ENCODE measurements at regions not wholly inside any gene's neighbourhood (a gene's known extent, or its start where the extent isn't known, plus 50 kb on each side); places are given as distances from the start of the nearest gene placed in this dataset.

DNA sequence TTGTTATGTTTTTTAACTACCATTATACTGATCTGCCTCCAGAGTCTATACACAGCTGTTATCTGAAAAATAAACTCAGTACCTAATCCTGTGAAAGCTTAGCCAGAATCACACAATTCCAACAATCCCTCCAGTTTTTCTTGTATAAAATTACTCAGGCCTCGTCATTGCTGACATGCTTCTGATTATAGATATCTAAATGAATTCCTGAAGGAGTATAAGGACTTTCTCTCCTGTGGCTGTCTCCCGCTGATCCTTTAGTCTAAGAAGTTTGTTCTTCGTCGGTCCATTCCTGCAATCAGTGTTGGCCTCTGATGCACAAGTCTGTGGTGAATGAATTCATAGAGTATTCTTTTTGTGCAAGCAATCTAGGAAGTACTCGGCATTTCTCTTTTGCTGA, 288.9 kb upstream of the SEMA3C start:
- Histone ChIP-seq H3K9me3 (ENCODE audit: control insufficient read depth, insufficient read depth, low read depth, low read length) (no peaks in the 10 kb centered on the region), H3K9ac (ENCODE audit: low read length) (no peak overlapping the region), H3K4me1 (ENCODE audit: control insufficient read depth, insufficient read depth, low read length) (no peaks in the 10 kb centered on the region), H3K27ac (ENCODE audit: low read depth, low read length) (no peak overlapping the region), H3K27me3 (ENCODE audit: control insufficient read depth, insufficient read depth, low read length) (no peaks in the 10 kb centered on the region), H3K36me3 (ENCODE audit: control insufficient read depth, insufficient read depth, low read length) (no peaks in the 10 kb centered on the region), H3K4me3 (ENCODE audit: low read depth, low read length) (no peak overlapping the region)

DNA sequence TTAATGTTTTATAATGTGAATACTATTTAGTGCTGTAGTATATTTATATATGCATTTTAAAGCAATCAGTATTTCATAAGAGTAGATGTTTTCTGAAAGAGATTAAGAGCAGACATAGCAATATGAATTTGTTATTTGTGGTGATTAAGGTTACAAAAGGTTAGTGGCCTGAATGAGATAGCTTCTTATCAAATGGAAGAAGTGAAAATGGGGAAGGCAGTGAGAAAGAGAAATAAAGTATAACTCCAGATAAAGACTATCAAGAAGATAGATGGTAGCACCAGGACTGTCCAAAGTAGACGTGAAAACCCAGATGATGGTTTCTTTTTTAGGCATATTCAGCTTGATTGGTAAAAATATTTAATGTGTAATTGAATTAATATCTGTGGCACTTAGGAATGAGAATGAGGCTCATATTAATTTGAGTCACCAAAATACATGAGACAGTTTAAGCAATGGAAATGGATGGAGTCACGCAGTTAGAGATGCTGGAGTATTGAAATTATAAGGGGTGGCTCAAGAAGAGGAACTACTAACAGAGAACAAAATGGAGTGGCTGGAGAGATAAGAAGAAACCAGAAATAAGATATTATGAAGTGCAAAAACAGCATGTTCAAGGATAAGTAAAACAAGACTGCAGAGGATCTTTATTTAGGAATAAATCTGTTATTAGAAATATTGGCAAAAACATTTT, 288.0 kb upstream of the SEMA3C start:
- no peak overlapping the region for H3K27ac ChIP-seq (ENCODE audit: low read depth, low read length)

DNA sequence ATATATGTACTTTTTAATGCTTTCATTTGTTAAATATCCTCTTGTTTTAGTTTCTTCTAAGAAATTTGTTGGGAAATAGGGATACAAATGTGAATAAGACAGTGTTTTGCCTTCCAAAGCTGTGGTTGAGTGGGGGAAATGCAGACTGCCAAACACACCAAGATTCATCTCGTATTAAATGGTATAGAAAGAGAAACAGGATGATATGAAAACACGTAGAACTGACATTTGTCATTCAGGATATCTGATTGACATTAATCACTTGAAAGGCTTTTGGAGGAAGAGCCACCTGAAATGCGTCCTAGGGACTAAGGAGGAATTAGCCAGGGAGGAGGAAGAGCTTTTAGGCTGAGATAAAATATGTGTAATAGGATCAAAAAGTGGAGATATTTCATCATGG, 287.4 kb upstream of the SEMA3C start:
- no peak overlapping the region for H3K9ac ChIP-seq (ENCODE audit: low read length)
- H3K36me3 ChIP-seq (ENCODE audit: control insufficient read depth, insufficient read depth, low read length): no peaks in the 10 kb centered on the region
- no peak overlapping the region for H3K27ac ChIP-seq (ENCODE audit: low read depth, low read length)
- H3K4me3 ChIP-seq (ENCODE audit: low read depth, low read length): no peak overlapping the region
- H3K4me1 ChIP-seq (ENCODE audit: control insufficient read depth, insufficient read depth, low read length): no peaks in the 10 kb centered on the region
- no peaks in the 10 kb centered on the region for H3K27me3 ChIP-seq (ENCODE audit: control insufficient read depth, insufficient read depth, low read length)
- H3K9me3 ChIP-seq (ENCODE audit: control insufficient read depth, insufficient read depth, low read depth, low read length): no peaks in the 10 kb centered on the region

More for the DNA sequence above, 288.0 kb upstream of the SEMA3C start:
- Histone ChIP-seq H3K4me1 (ENCODE audit: control insufficient read depth, insufficient read depth, low read length) (no peaks in the 10 kb centered on the region), H3K9ac (ENCODE audit: low read length) (no peak overlapping the region), H3K9me3 (ENCODE audit: control insufficient read depth, insufficient read depth, low read depth, low read length) (no peaks in the 10 kb centered on the region), H3K4me3 (ENCODE audit: low read depth, low read length) (no peak overlapping the region), H3K27me3 (ENCODE audit: control insufficient read depth, insufficient read depth, low read length) (no peaks in the 10 kb centered on the region), H3K36me3 (ENCODE audit: control insufficient read depth, insufficient read depth, low read length) (no peaks in the 10 kb centered on the region)

DNA sequence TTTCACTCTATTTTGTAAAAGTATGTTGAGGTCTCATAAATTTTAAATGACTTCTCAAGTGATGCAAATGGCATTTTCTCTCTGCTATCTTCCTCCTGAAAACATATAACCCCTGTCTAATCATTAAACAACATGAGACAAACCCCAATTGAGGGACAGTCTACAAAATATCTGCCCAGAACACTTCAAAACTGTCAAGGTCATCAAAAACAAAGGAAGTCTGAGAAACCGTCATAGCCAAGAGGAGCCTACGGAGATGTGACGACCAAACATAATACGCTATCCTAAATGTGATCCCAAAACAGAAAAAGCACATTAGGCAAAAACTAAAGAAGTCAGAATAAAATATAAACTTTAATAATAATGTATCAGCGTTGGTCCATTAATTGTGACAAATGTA, 282.3 kb upstream of the SEMA3C start:
- Histone ChIP-seq H3K36me3 (ENCODE audit: control insufficient read depth, insufficient read depth, low read length) (no peaks in the 10 kb centered on the region), H3K27ac (ENCODE audit: low read depth, low read length) (no peak overlapping the region), H3K9ac (ENCODE audit: low read length) (no peak overlapping the region), H3K9me3 (ENCODE audit: control insufficient read depth, insufficient read depth, low read depth, low read length) (no peaks in the 10 kb centered on the region), H3K4me1 (ENCODE audit: control insufficient read depth, insufficient read depth, low read length) (no peaks in the 10 kb centered on the region), H3K4me3 (ENCODE audit: low read depth, low read length) (no peak overlapping the region), H3K27me3 (ENCODE audit: control insufficient read depth, insufficient read depth, low read length) (no peaks in the 10 kb centered on the region)

DNA sequence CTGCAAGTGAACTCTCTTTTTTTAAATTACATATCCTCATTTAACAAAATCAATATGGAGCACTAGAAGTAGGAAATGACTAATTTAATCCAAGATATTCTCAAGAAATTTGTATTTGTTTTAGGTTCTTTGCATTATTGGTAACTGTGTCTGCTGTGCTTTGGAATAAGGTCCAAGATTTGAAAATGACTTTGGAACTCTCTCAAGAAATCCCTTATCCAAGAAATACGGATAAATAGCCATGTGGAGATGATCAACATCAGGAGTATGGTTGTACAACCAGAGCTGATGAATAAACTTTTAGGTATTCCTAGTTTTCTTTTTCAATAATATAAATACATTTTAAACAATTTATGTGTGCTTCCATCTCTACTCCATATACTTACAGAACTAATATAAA, 279.9 kb upstream of the SEMA3C start:
- no peak overlapping the region for H3K4me3 ChIP-seq (ENCODE audit: low read depth, low read length)
- H3K9me3 ChIP-seq (ENCODE audit: control insufficient read depth, insufficient read depth, low read depth, low read length): no peaks in the 10 kb centered on the region
- no peak overlapping the region for H3K9ac ChIP-seq (ENCODE audit: low read length)
- H3K27ac ChIP-seq (ENCODE audit: low read depth, low read length): no peak overlapping the region
- no peaks in the 10 kb centered on the region for H3K36me3 ChIP-seq (ENCODE audit: control insufficient read depth, insufficient read depth, low read length)
- no peaks in the 10 kb centered on the region for H3K4me1 ChIP-seq (ENCODE audit: control insufficient read depth, insufficient read depth, low read length)
- H3K27me3 ChIP-seq (ENCODE audit: control insufficient read depth, insufficient read depth, low read length): no peaks in the 10 kb centered on the region

DNA sequence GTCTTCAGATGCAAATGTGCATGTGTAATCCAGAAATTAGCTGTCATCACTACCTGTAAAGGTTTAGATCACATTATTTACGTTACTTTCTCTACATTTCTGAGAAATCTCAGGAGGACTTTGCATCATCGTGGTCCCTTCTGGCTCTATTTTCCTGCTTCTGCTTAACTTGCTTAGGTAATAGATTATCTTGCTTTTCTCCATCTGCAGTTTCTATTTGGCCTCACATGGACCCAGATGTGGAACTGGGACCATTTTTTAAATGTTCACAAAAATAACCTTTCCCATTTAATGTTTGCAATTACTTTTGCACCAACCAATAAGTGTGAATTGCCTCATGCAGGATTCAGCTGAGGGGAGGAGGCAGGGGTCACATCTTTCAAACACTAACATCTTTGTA, 278.4 kb upstream of the SEMA3C start:
- no peak overlapping the region for H3K9ac ChIP-seq (ENCODE audit: low read length)
- no peaks in the 10 kb centered on the region for H3K4me1 ChIP-seq (ENCODE audit: control insufficient read depth, insufficient read depth, low read length)
- no peaks in the 10 kb centered on the region for H3K27me3 ChIP-seq (ENCODE audit: control insufficient read depth, insufficient read depth, low read length)
- H3K27ac ChIP-seq (ENCODE audit: low read depth, low read length): no peak overlapping the region
- no peaks in the 10 kb centered on the region for H3K9me3 ChIP-seq (ENCODE audit: control insufficient read depth, insufficient read depth, low read depth, low read length)
- no peaks in the 10 kb centered on the region for H3K36me3 ChIP-seq (ENCODE audit: control insufficient read depth, insufficient read depth, low read length)
- no peak overlapping the region for H3K4me3 ChIP-seq (ENCODE audit: low read depth, low read length)

DNA sequence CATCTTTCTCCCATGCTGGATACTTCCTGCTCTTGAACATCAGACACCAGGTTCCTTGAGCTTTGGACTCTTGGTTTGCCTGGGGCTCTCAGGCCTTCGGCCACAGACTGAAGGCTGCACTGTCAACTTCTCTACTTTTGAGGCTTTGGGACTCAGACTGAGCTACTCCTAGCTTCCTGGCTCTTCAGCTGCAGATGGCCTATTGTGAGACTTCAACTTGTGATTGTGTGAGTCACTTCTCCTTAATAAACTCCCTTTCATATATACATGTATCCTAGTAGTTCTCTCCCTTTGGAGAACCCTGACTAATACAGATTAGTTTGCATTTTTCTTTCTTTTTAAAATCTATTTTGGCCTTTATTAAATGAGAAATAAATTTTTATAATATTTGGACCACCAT, 276.2 kb upstream of the SEMA3C start:
- Histone ChIP-seq H3K4me3 (ENCODE audit: low read depth, low read length) (no peak overlapping the region), H3K36me3 (ENCODE audit: control insufficient read depth, insufficient read depth, low read length) (no peaks in the 10 kb centered on the region), H3K9me3 (ENCODE audit: control insufficient read depth, insufficient read depth, low read depth, low read length) (no peaks in the 10 kb centered on the region), H3K27me3 (ENCODE audit: control insufficient read depth, insufficient read depth, low read length) (no peaks in the 10 kb centered on the region), H3K9ac (ENCODE audit: low read length) (no peak overlapping the region), H3K27ac (ENCODE audit: low read depth, low read length) (no peak overlapping the region), H3K4me1 (ENCODE audit: control insufficient read depth, insufficient read depth, low read length) (no peaks in the 10 kb centered on the region)

DNA sequence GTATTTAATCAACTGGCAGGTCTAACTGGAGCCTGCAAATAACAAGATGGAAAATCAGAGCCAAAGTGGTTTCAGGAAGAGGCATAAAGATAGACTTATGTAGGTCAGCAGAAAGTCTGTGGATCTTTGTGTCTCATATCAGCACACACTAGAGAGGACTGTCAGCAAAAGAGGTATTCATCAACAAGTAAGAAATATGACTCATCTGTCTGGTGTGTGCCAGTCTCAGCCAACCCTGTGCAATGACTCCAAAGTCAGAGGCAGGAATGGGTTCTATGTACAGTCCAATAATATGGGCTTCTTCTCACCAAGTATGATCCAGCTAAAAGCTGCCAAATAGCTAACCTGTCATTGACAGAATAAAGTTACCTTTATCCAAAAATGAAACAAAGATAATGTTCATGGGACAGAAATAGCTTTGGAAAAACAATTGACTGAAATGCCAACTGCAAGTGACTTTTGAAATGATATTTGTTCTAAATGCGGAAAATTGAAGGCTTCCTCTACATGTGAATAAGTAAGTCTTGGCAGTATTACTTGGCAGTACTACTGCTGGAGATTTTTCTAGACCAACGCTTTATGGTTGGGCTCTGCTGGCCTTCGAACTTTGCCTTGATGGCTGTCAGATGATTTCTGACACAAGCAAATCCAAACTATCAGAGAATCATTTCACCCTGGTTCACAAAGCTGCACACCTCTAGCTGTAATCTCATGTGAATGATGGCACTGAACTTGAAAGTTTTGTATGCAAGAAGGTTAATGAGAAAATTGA, 272.3 kb upstream of the SEMA3C start:
- Histone ChIP-seq H3K9me3 (ENCODE audit: control insufficient read depth, insufficient read depth, low read depth, low read length) (no peaks in the 10 kb centered on the region), H3K36me3 (ENCODE audit: control insufficient read depth, insufficient read depth, low read length) (no peaks in the 10 kb centered on the region), H3K27ac (ENCODE audit: low read depth, low read length) (no peak overlapping the region), H3K27me3 (ENCODE audit: control insufficient read depth, insufficient read depth, low read length) (no peaks in the 10 kb centered on the region), H3K4me1 (ENCODE audit: control insufficient read depth, insufficient read depth, low read length) (no peaks in the 10 kb centered on the region), H3K4me3 (ENCODE audit: low read depth, low read length) (no peak overlapping the region), H3K9ac (ENCODE audit: low read length) (no peak overlapping the region)

DNA sequence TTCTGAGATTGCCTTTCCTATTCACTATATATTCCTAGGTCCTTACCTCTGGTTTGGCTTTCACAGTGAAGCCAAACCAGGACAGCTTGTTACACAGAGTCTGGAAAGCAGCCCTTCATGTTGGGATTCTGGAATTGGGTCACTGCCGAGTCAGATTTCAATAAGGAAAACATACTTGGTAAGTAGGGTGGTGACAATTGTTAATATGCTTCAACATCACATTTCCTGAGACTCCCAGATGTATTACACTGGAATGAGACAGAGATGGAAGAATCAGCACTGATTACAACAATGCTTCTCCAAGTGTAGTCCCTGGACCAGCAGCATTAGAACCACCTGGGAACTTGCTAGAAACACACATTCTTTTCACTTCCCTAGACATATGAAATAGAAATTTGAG, 268.9 kb upstream of the SEMA3C start:
- no peaks in the 10 kb centered on the region for H3K36me3 ChIP-seq (ENCODE audit: control insufficient read depth, insufficient read depth, low read length)
- H3K27me3 ChIP-seq (ENCODE audit: control insufficient read depth, insufficient read depth, low read length): no peaks in the 10 kb centered on the region
- no peak overlapping the region for H3K27ac ChIP-seq (ENCODE audit: low read depth, low read length)
- no peaks in the 10 kb centered on the region for H3K9me3 ChIP-seq (ENCODE audit: control insufficient read depth, insufficient read depth, low read depth, low read length)
- no peak overlapping the region for H3K4me3 ChIP-seq (ENCODE audit: low read depth, low read length)
- no peak overlapping the region for H3K9ac ChIP-seq (ENCODE audit: low read length)
- no peaks in the 10 kb centered on the region for H3K4me1 ChIP-seq (ENCODE audit: control insufficient read depth, insufficient read depth, low read length)

DNA sequence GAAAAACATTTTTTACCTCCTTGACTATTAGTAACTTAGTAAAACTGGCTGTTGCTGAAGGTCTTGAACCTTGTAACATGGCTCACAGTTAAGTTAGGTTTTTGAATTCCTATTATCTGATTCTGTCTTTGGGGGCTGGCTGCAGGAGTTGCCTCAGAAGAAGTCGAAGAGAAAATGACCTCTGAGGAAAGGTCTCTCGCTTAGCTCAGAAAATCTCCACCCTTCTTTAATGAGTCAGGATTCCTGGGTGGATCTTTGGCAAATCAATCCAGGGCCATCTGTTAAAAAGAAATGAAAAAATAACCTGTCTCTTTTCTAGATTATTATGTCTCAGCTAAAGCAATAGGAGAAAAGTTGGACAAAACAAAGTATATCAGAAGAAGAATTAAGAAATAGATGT, 267.8 kb upstream of the SEMA3C start:
- Histone ChIP-seq H3K36me3 (ENCODE audit: control insufficient read depth, insufficient read depth, low read length) (no peaks in the 10 kb centered on the region), H3K27ac (ENCODE audit: low read depth, low read length) (no peak overlapping the region), H3K4me3 (ENCODE audit: low read depth, low read length) (no peak overlapping the region), H3K9me3 (ENCODE audit: control insufficient read depth, insufficient read depth, low read depth, low read length) (peaks cover 5% of the 10 kb centered on the region), H3K4me1 (ENCODE audit: control insufficient read depth, insufficient read depth, low read length) (no peaks in the 10 kb centered on the region), H3K9ac (ENCODE audit: low read length) (no peak overlapping the region), H3K27me3 (ENCODE audit: control insufficient read depth, insufficient read depth, low read length) (no peaks in the 10 kb centered on the region)

DNA sequence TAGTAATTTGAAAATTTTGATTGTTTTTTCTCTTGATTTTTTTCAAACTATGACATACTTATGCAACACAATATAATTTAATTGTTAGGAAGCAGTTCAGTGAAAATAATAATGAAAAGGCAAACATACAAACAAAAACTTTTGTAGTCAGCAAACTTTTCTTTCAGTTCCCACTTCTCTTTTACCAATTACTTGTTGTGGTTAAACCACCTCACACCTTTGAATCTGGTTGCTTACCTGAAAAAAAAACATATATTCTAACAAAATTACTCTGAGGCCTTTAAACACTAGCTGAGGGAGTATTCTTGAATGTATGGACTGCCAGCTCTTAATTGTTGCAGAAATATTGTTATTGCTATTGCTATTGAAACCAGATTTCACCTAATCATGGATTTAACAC, 266.2 kb upstream of the SEMA3C start:
- Histone ChIP-seq H3K27me3 (ENCODE audit: control insufficient read depth, insufficient read depth, low read length) (no peaks in the 10 kb centered on the region), H3K9ac (ENCODE audit: low read length) (no peak overlapping the region), H3K4me1 (ENCODE audit: control insufficient read depth, insufficient read depth, low read length) (no peaks in the 10 kb centered on the region), H3K4me3 (ENCODE audit: low read depth, low read length) (no peak overlapping the region), H3K27ac (ENCODE audit: low read depth, low read length) (no peak overlapping the region), H3K36me3 (ENCODE audit: control insufficient read depth, insufficient read depth, low read length) (peaks cover 2% of the 10 kb centered on the region; the same call in 1 of the 2 replicates), H3K9me3 (ENCODE audit: control insufficient read depth, insufficient read depth, low read depth, low read length) (peaks cover 21% of the 10 kb centered on the region)

Data from HUES6 (cell line).